ENCODE measurements at regions not wholly inside any gene's neighbourhood (a gene's known extent, or its start where the extent isn't known, plus 50 kb on each side); places are given as distances from the start of the nearest gene placed in this dataset.

GRCh38 chr4:35604252-35604651 lies 640.1 kb downstream of the ARAP2 start:
- Histone ChIP-seq H2AK5ac (ENCODE audit: low read length, severe bottlenecking) (no peak overlapping the region), H4K91ac (ENCODE audit: low read length) (no peak overlapping the region), H3K23ac (ENCODE audit: low read length in 2 of 2) (no peak overlapping the region), H3K9me3 (ENCODE audit: control insufficient read depth, low read length) (no peaks in the 10 kb centered on the region), H3K79me1 (replicated peaks; ENCODE audit: low read length, poor library complexity, severe bottlenecking) (no peaks in the 10 kb centered on the region), H3K4me2 (ENCODE audit: low read length, poor library complexity, severe bottlenecking) (no peak overlapping the region), H2BK120ac (ENCODE audit: low read depth, low read length) (no peak overlapping the region), H3K27me3 (ENCODE audit: control insufficient read depth in 1 of 2, insufficient read depth in 1 of 2, low read length in 2 of 2) (no peaks in the 10 kb centered on the region), H3K18ac (ENCODE audit: low read depth in 1 of 2, low read length in 2 of 2) (no peak overlapping the region), H3K36me3 (ENCODE audit: control insufficient read depth in 1 of 2, insufficient read depth in 2 of 2, low read depth in 1 of 2, low read length in 2 of 2) (no peaks in the 10 kb centered on the region), H4K8ac (ENCODE audit: low read length) (no peak overlapping the region), H2BK15ac (ENCODE audit: low read depth, poor library complexity, severe bottlenecking) (no peak overlapping the region), H3K4me1 (ENCODE audit: control insufficient read depth, insufficient read depth, low read depth, low read length) (no peaks in the 10 kb centered on the region), H3K4me3 (ENCODE audit: insufficient read depth in 1 of 2, low read depth in 1 of 2, low read length in 2 of 2) (no peak overlapping the region), H3K9ac (ENCODE audit: low read length) (no peak overlapping the region), H2AFZ (ENCODE audit: low read depth, low read length) (no peak overlapping the region), H3K14ac (ENCODE audit: low read length in 2 of 2) (no peak overlapping the region), H2BK5ac (ENCODE audit: low read depth, low read length, poor library complexity, severe bottlenecking) (no peak overlapping the region), H2BK12ac (ENCODE audit: low read length in 2 of 2) (no peak overlapping the region), H3K4ac (ENCODE audit: low read depth in 1 of 2, low read length in 2 of 2) (no peak overlapping the region), H3K27ac (ENCODE audit: low read length, poor library complexity, severe bottlenecking) (no peak overlapping the region)
- WGBS = 85% methylated on average over 2 of the region's 3 CpGs
- DNase-seq = no peak

- Histone ChIP-seq H3K23ac (ENCODE audit: low read length in 2 of 2) (no peak overlapping the region), H3K27ac (ENCODE audit: low read length, poor library complexity, severe bottlenecking) (no peak overlapping the region), H4K91ac (ENCODE audit: low read length) (no peak overlapping the region), H3K4me3 (ENCODE audit: insufficient read depth in 1 of 2, low read depth in 1 of 2, low read length in 2 of 2) (no peak overlapping the region), H2BK12ac (ENCODE audit: low read length in 2 of 2) (no peak overlapping the region), H3K4ac (ENCODE audit: low read depth in 1 of 2, low read length in 2 of 2) (no peak overlapping the region), H3K18ac (ENCODE audit: low read depth in 1 of 2, low read length in 2 of 2) (no peak overlapping the region), H3K36me3 (ENCODE audit: control insufficient read depth in 1 of 2, insufficient read depth in 2 of 2, low read depth in 1 of 2, low read length in 2 of 2) (no peaks in the 10 kb centered on the region), H2AK5ac (ENCODE audit: low read length, severe bottlenecking) (no peak overlapping the region), H3K4me2 (ENCODE audit: low read length, poor library complexity, severe bottlenecking) (no peak overlapping the region), H3K14ac (ENCODE audit: low read length in 2 of 2) (no peak overlapping the region), H2AFZ (ENCODE audit: low read depth, low read length) (no peak overlapping the region), H2BK15ac (ENCODE audit: low read depth, poor library complexity, severe bottlenecking) (no peak overlapping the region), H2BK120ac (ENCODE audit: low read depth, low read length) (no peak overlapping the region), H2BK5ac (ENCODE audit: low read depth, low read length, poor library complexity, severe bottlenecking) (no peak overlapping the region), H3K9me3 (ENCODE audit: control insufficient read depth, low read length) (no peaks in the 10 kb centered on the region), H4K8ac (ENCODE audit: low read length) (no peak overlapping the region), H3K79me1 (replicated peaks; ENCODE audit: low read length, poor library complexity, severe bottlenecking) (no peaks in the 10 kb centered on the region), H3K9ac (ENCODE audit: low read length) (no peak overlapping the region), H3K27me3 (ENCODE audit: control insufficient read depth in 1 of 2, insufficient read depth in 1 of 2, low read length in 2 of 2) (no peaks in the 10 kb centered on the region), H3K4me1 (ENCODE audit: control insufficient read depth, insufficient read depth, low read depth, low read length) (no peaks in the 10 kb centered on the region)
- no CpG with 5 or more reads among the region's 1 CpG for WGBS
- no peak for DNase-seq
Observed at GRCh38 chr4:35604724-35605123, 639.6 kb downstream of the ARAP2 start.

GRCh38 chr4:35608205-35608604 lies 636.1 kb downstream of the ARAP2 start:
- Histone ChIP-seq H4K8ac (ENCODE audit: low read length) (no peak overlapping the region), H2BK5ac (ENCODE audit: low read depth, low read length, poor library complexity, severe bottlenecking) (no peak overlapping the region), H2BK15ac (ENCODE audit: low read depth, poor library complexity, severe bottlenecking) (no peak overlapping the region), H2AFZ (ENCODE audit: low read depth, low read length) (no peak overlapping the region), H2BK120ac (ENCODE audit: low read depth, low read length) (no peak overlapping the region), H3K4me2 (ENCODE audit: low read length, poor library complexity, severe bottlenecking) (no peak overlapping the region), H3K79me1 (replicated peaks; ENCODE audit: low read length, poor library complexity, severe bottlenecking) (no peaks in the 10 kb centered on the region), H2BK12ac (ENCODE audit: low read length in 2 of 2) (no peak overlapping the region), H4K91ac (ENCODE audit: low read length) (no peak overlapping the region), H3K9ac (ENCODE audit: low read length) (no peak overlapping the region), H3K27me3 (ENCODE audit: control insufficient read depth in 1 of 2, insufficient read depth in 1 of 2, low read length in 2 of 2) (no peaks in the 10 kb centered on the region), H3K18ac (ENCODE audit: low read depth in 1 of 2, low read length in 2 of 2) (no peak overlapping the region), H3K4ac (ENCODE audit: low read depth in 1 of 2, low read length in 2 of 2) (no peak overlapping the region), H3K9me3 (ENCODE audit: control insufficient read depth, low read length) (no peaks in the 10 kb centered on the region), H3K14ac (ENCODE audit: low read length in 2 of 2) (no peak overlapping the region), H2AK5ac (ENCODE audit: low read length, severe bottlenecking) (no peak overlapping the region), H3K4me3 (ENCODE audit: insufficient read depth in 1 of 2, low read depth in 1 of 2, low read length in 2 of 2) (no peak overlapping the region), H3K36me3 (ENCODE audit: control insufficient read depth in 1 of 2, insufficient read depth in 2 of 2, low read depth in 1 of 2, low read length in 2 of 2) (no peaks in the 10 kb centered on the region), H3K23ac (ENCODE audit: low read length in 2 of 2) (no peak overlapping the region), H3K4me1 (ENCODE audit: control insufficient read depth, insufficient read depth, low read depth, low read length) (no peaks in the 10 kb centered on the region), H3K27ac (ENCODE audit: low read length, poor library complexity, severe bottlenecking) (no peak overlapping the region)
- no peak for DNase-seq

DNA sequence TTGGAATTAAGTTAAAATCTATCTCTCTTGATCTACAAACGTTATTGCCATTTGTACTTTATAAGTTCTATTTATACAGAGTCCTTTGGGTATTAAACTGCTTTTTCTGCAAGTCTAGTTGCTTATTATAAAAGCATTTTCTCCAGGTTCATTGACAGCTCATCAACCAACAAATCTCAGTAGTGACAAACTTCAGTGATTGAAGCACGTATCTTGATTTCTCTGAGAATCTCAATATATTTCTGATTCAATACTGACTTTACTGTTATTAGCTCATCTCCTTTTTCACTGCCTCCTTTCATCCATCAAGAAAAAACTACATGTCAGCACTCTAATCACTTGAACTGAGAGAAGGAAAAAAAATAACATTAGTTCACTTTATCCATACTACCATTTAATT lies 630.2 kb downstream of the ARAP2 start:
- Histone ChIP-seq H2BK120ac (ENCODE audit: low read depth, low read length) (no peak overlapping the region), H3K27me3 (ENCODE audit: control insufficient read depth in 1 of 2, insufficient read depth in 1 of 2, low read length in 2 of 2) (no peaks in the 10 kb centered on the region), H3K4me1 (ENCODE audit: control insufficient read depth, insufficient read depth, low read depth, low read length) (no peaks in the 10 kb centered on the region), H3K4me3 (ENCODE audit: insufficient read depth in 1 of 2, low read depth in 1 of 2, low read length in 2 of 2) (no peak overlapping the region), H3K23ac (ENCODE audit: low read length in 2 of 2) (no peak overlapping the region), H3K79me1 (replicated peaks; ENCODE audit: low read length, poor library complexity, severe bottlenecking) (no peaks in the 10 kb centered on the region), H3K4ac (ENCODE audit: low read depth in 1 of 2, low read length in 2 of 2) (no peak overlapping the region), H3K18ac (ENCODE audit: low read depth in 1 of 2, low read length in 2 of 2) (no peak overlapping the region), H2BK5ac (ENCODE audit: low read depth, low read length, poor library complexity, severe bottlenecking) (no peak overlapping the region), H2AFZ (ENCODE audit: low read depth, low read length) (no peak overlapping the region), H3K4me2 (ENCODE audit: low read length, poor library complexity, severe bottlenecking) (no peak overlapping the region), H3K9ac (ENCODE audit: low read length) (no peak overlapping the region), H3K36me3 (ENCODE audit: control insufficient read depth in 1 of 2, insufficient read depth in 2 of 2, low read depth in 1 of 2, low read length in 2 of 2) (no peaks in the 10 kb centered on the region), H2BK12ac (ENCODE audit: low read length in 2 of 2) (no peak overlapping the region), H3K27ac (ENCODE audit: low read length, poor library complexity, severe bottlenecking) (no peak overlapping the region), H4K91ac (ENCODE audit: low read length) (no peak overlapping the region), H4K8ac (ENCODE audit: low read length) (no peak overlapping the region), H2AK5ac (ENCODE audit: low read length, severe bottlenecking) (no peak overlapping the region), H3K9me3 (ENCODE audit: control insufficient read depth, low read length) (no peaks in the 10 kb centered on the region), H2BK15ac (ENCODE audit: low read depth, poor library complexity, severe bottlenecking) (no peak overlapping the region), H3K14ac (ENCODE audit: low read length in 2 of 2) (no peak overlapping the region)
- WGBS = 100% methylated on average over 1 of the region's 2 CpGs
- DNase-seq = no peak
